DMS53 (cell line): ENCODE measurements at regions not wholly inside any gene's neighbourhood (a gene's known extent, or its start where the extent isn't known, plus 50 kb on each side); places are given as distances from the start of the nearest gene placed in this dataset.

Source experiments
- DNase-seq: peaks from one replicate; lab custom pipeline; 2025; lab: John Stamatoyannopoulos, UW

DNA sequence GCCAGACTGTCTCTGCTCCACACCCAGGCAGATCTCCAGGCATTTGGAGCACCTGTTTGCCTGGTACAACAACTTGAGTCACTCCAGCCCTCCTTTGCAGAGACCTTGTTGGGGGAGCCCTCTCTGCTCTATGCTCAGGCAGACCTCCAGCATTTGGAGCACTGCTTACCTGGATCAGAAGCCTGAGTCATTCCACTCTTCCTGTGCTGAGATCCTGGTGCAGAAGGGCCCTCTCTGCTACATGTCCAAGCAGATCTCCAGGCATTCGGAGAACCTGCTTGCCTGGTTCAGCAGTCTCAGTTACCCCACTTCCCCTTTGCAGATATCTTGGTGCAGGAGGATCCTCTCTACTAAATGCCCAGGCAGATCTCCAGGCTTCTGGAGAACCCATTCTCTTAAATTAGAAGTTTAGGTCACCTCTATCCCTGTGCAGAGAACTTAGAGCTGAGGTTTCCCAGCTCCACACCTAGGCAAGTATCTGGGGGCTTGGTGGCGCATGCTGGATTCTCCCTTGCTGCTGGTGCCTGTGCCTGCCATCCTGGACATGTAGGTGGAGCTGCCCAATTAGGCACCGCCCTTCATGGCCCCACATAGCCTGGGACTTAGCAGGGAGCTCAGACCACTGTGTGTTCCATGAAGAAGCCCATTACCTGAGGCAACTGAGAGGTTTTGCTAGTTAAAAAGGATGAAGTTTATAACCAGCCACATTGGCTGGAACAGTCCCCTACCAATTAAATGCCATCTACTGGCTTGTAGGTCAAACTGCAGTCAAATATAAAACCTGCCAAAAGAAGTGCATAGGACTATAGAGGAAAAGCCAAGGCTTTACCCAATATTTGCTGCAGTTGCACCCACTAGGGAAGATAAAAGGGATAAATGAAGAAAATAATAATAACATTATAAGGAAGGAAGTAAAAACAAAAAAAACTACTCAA is 97.6 kb upstream of the SLITRK6 start:
- peak; percentile 0 for DNase-seq

DNA sequence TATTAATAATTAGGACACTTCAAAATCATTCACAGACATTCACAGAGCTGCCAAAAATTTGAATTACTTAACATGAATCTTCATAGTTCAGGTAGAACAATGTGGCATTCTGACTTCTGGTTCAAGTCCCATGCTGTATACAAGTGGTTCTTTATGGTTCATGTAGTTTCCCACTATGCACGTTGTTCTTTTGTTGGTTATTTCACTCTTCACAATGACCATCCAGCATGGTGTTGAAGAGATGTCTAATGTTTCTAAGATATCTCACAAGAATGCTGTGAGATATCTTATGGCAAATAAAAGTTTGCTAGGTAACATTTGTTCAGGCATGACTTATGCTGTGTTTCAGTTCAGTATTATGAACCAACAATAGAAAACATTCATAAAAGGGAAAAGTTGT is 88.2 kb upstream of the SLITRK6 start:
- DNase-seq = no peak

DNA sequence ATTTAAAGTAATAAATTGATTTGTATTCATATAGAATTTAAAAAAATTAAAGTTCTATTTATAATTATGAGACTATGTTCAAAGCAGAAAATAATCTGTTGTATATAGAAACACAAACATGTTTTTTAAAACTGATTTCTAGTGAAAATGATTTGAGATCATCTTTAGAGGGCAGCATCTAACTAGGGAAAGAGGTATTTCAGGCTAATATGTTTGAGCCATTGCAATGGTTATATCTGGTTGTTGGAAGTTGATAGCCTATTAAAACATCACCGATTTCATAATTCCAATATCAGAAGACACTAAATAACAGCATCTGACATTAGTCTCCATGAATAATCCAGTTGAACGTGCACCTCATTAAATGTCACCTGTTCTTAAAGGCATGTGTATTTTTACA is 79.8 kb upstream of the SLITRK6 start:
- DNase-seq = no peak

DNA sequence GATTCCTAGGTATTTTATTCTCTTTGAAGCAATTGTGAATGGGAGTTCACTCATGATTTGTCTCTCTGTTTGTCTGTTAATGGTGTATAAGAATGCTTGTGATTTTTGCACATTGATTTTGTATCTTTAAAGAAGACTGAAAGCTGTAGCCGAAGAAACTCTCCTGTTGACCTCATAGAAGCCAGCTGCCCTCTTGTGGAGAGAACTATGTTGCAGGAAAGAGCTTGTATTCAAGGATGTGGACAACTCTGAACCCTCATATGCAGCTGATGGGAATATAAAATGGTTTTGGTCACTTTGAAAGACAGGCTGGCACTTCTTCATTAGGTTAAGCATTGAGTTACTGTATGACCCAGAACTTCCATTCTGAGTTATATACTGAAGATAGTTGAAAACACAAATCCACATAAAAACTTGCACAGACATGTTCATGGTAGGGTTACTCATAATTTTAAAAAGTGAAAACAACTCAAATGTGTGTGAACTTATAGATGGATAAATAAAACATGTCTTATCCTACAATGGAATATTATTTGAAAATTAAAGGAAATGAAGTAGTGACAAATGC is 65.8 kb upstream of the SLITRK6 start:
- peak; percentile 38 for DNase-seq

DNA sequence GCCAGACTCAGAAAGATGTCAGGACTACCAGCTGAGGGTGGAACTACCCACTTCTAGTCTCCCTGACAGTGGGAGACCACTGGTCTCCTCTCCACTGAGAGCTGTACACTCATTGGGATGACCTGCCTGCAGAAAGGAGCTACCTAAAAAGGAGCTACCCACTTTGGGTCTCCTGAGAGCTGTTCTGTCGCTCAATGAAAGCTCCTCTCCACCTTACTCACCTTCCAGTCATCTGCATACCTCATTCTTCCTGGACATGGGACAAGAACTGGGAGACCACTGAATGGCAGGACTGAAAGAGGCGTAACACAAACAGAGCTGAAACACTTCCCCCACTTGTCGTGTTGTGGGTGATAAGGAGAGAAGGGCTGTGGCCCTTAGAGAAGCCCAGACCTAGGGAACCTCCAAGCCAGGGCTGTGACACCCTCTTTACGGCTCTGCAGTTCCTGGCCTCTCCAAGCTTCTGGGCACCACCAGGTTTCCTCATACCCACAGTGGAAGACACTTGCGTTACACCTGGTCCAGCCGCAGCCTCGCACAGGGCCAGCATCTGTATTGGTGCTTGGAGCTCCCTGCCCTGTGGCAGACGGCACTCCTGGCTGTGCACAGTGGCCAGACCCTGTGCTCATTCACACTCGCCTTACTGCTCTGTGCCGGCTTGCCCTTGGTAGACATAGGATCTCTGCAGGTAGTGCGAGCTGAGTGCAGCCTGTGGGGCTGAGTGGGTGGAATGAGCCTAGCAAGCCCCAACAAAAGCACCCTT is 54.9 kb upstream of the SLITRK6 start:
- DNase-seq = peak; percentile 0

DNA sequence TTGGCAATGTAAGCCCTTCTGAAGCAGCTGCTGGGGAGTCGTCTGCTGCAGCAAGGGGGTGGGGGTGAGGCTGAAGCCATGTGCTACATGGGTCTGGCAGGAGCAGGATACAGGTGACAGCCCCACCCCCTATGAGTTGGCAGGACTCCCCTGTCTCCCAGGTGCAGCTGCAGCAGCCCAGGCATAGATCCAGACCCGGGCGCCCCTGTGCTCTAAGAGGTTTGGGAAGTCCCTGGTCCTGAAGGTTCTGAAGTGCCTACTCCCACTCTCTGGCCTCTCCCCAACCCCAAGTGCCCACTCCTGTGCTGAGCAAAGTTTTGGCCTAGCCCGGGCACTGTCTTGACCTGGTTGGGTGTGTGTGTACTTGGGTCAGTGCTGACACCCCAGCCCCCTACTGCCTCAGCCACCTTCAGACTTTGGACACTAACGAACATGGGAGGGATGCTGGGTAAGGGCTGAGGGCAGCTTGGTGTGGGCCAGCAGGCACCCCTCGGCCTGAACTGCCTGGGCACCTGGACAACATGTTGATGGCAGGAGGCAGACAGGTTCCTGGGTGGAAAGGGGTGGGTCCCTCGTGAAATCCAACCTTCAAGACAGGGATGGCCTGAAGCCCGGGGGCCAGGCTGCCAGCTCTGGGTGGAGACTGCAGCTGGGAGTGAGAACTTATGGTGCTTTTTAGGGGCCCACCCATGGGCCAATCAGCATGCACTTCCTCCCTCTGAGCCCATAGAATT is 54.1 kb upstream of the SLITRK6 start:
- DNase-seq = no peak
